K562 (cell line): ENCODE measurements at regions not wholly inside any gene's neighbourhood (a gene's known extent, or its start where the extent isn't known, plus 50 kb on each side); places are given as distances from the start of the nearest gene placed in this dataset.

Source experiments
- ATAC-seq: fragments of 200-7000 bp; cut with Tn5 transposase; 3 replicates; pipeline ENCODE4 v1.9.1; 2020; ENCODE audit warnings: moderate library complexity
- BruUV-seq: library from RNA; stranded (reverse); fragments of 400-500 nt; replicated peaks from 2 replicates; lab custom pipeline; 2021; lab: Mats Ljungman, UMichigan
- CTCF ChIA-PET: fragments of 300-600 bp; formaldehyde crosslinking; extraction: SDS; loops from one replicate; lab custom pipeline; 2021; ENCODE audit warnings: low intra/inter-chr PET ratio; lab: Yijun Ruan, JAX
- POLR2A ChIA-PET: fragments of 300-600, 350-650 bp; sonication (Branson Sonifier 250); formaldehyde crosslinking; extraction: SDS; loops from one replicate; lab custom pipeline; 2021; ENCODE audit warnings: antibody characterized with exemption, inconsistent platforms; lab: Yijun Ruan, JAX
- DNase-seq, 4 experiments: peaks; one replicate each; pipeline versions ENCODE4 v3.0.0 to v3.0.0-alpha.2; 2011 to 2018; ENCODE audit warnings: low spot score in 3 of 4, mixed read lengths in 3 of 4; ENCODE audit errors: extremely low read depth in 1 of 4
- FAIRE-seq: peaks from 2 replicates; lab custom pipeline; 2011; peaks lifted over from hg19 to GRCh38; lab: Jason Lieb, UNC
- H2AFZ ChIP-seq: 2 replicates; pipeline ENCODE4 v1.6.0; 2011; ENCODE audit warnings: low read depth, low read length, control low read depth, inconsistent platforms
- H3K27ac ChIP-seq: fragments of 200-600 bp; 3 replicates; pipeline ENCODE4 v1.8.0; 2011; ENCODE audit warnings: low read depth, mild to moderate bottlenecking, control low read depth, inconsistent platforms, low read length, moderate library complexity, mixed read lengths; ENCODE audit errors: extremely low read depth
- H3K27me3 ChIP-seq, 2 experiments: fragments of 300-600 bp in 1 of 2; 2 replicates in 1 of 2; 3 replicates in 1 of 2; pipeline versions ENCODE4 v1.6.0 to v1.8.0; 2011; ENCODE audit warnings: inconsistent platforms in 2 of 2, low read length in 2 of 2, mild to moderate bottlenecking in 1 of 2, mixed read lengths in 1 of 2, moderate library complexity in 1 of 2; ENCODE audit not compliant: control insufficient read depth in 2 of 2, insufficient read depth in 2 of 2
- H3K36me3 ChIP-seq: fragments of 300-600 bp; 3 replicates; pipeline ENCODE4 v1.8.0; 2011; ENCODE audit warnings: mild to moderate bottlenecking, low read length, inconsistent platforms; ENCODE audit not compliant: control insufficient read depth, insufficient read depth
- H3K4me1 ChIP-seq, 2 experiments: fragments of 200-600 bp in 1 of 2; replicated peaks in 1 of 2; 2 replicates in 1 of 2; 3 replicates in 1 of 2; pipeline versions ENCODE4 v1.5.1 to v1.8.0; 2011; ENCODE audit warnings: inconsistent platforms in 2 of 2, low read length in 2 of 2, mild to moderate bottlenecking in 1 of 2, mixed read lengths in 1 of 2, moderate library complexity in 1 of 2; ENCODE audit not compliant: control insufficient read depth in 2 of 2, insufficient read depth in 2 of 2
- H3K4me2 ChIP-seq: 2 replicates; pipeline ENCODE4 v1.6.1; 2011; ENCODE audit warnings: low read length, control low read depth, inconsistent platforms, mixed read lengths; ENCODE audit not compliant: insufficient read depth
- H3K4me3 ChIP-seq: fragments of 200-600 bp; sonication (generic), shearing (Covaris generic); 2 replicates; pipeline ENCODE4 v1.5.1; 2016; ENCODE audit warnings: control low read depth, inconsistent platforms
- H3K79me2 ChIP-seq: fragments of 200-600 bp; 3 replicates; pipeline ENCODE4 v1.8.0; 2011; ENCODE audit warnings: low read length, inconsistent platforms; ENCODE audit not compliant: control insufficient read depth, insufficient read depth
- H3K9ac ChIP-seq, 2 experiments: 2 replicates each; pipeline versions ENCODE4 v1.6.0 to v1.6.1; 2011; ENCODE audit warnings: low read depth in 2 of 2, low read length in 2 of 2, control low read depth in 1 of 2, inconsistent platforms in 1 of 2, mild to moderate bottlenecking in 1 of 2, mixed read lengths in 1 of 2; ENCODE audit not compliant: insufficient read depth in 1 of 2
- H3K9me1 ChIP-seq: one replicate; pipeline ENCODE4 v1.6.0; 2011; ENCODE audit warnings: inconsistent platforms, mild to moderate bottlenecking, low read length, moderate library complexity; ENCODE audit not compliant: control insufficient read depth, insufficient read depth
- H3K9me3 ChIP-seq: replicated peaks from 2 replicates; pipeline ENCODE4 v1.5.1; 2011; ENCODE audit warnings: low read depth, low read length, inconsistent platforms; ENCODE audit not compliant: control insufficient read depth, insufficient read depth
- H4K20me1 ChIP-seq: replicated peaks from 2 replicates; pipeline ENCODE4 v1.6.1; 2011; ENCODE audit warnings: low read length, inconsistent platforms, mixed read lengths; ENCODE audit not compliant: control insufficient read depth, insufficient read depth
- BRCA1 ChIP-seq, 2 experiments: fragments of 450-650 bp in 1 of 2; sonication (generic) in 1 of 2; formaldehyde crosslinking in 1 of 2; IDR thresholded peaks; 2 replicates each; pipeline versions ENCODE4 v1.5.0 to v1.6.1; 2017 to 2020; ENCODE audit warnings: mild to moderate bottlenecking in 1 of 2, missing genetic modification reagents in 1 of 2
- DIDO1 ChIP-seq: fragments of 450-650 bp; IDR thresholded peaks from 2 replicates; pipeline ENCODE4 v1.6.1; 2016; ENCODE audit warnings: low read depth, missing biosample characterization, missing genetic modification characterization
- E2F3 ChIP-seq: fragments of 250-450 bp; sonication (Bioruptor Pico); IDR thresholded peaks from 2 replicates; pipeline ENCODE4 v1.4.0; 2020; ENCODE audit warnings: mild to moderate bottlenecking
- KDM5B ChIP-seq: fragments of 200-600 bp; sonication (generic); IDR thresholded peaks from 2 replicates; pipeline ENCODE4 v1.6.1; 2012; ENCODE audit warnings: low read depth, mild to moderate bottlenecking, moderate library complexity, low read length, control low read depth, inconsistent platforms; ENCODE audit not compliant: insufficient replicate concordance
- MBD2 ChIP-seq: sonication (generic); IDR thresholded peaks from 2 replicates; pipeline ENCODE4 v1.6.1; 2016; ENCODE audit warnings: low read depth, borderline replicate concordance
- MECOM ChIP-seq: fragments of 250-450 bp; sonication (Bioruptor Pico); IDR thresholded peaks from 2 replicates; pipeline ENCODE4 v1.8.0; 2022; ENCODE audit warnings: inconsistent platforms
- NBN ChIP-seq: fragments of 450-650 bp; IDR thresholded peaks from 2 replicates; pipeline ENCODE4 v1.6.1; 2016; ENCODE audit warnings: low read depth, mild to moderate bottlenecking
- RFX7 ChIP-seq: fragments of 250-450 bp; sonication (Bioruptor Pico); IDR thresholded peaks from 2 replicates; pipeline ENCODE4 v1.5.1; 2021; ENCODE audit warnings: mild to moderate bottlenecking
- SNIP1 ChIP-seq: fragments of 450-650 bp; IDR thresholded peaks from 2 replicates; pipeline ENCODE4 v1.7.1; 2017; ENCODE audit warnings: low read depth, mild to moderate bottlenecking
- SREBF2 ChIP-seq: sonication (generic); formaldehyde crosslinking; IDR thresholded peaks from 2 replicates; pipeline ENCODE4 v1.4.0; 2020; ENCODE audit warnings: mild to moderate bottlenecking, missing genetic modification reagents
- SRSF9 ChIP-seq: fragments of 200-400 bp; formaldehyde crosslinking; IDR thresholded peaks from 2 replicates; pipeline ENCODE4 v1.6.1; 2017; ENCODE audit warnings: low read depth, low read length, borderline replicate concordance
- TBP ChIP-seq: optimal IDR thresholded peaks from 2 replicates; pipeline ENCODE3; 2011; ENCODE audit warnings: low read depth, low read length, improper control_type of control experiment
- TCF3 ChIP-seq: sonication (generic); formaldehyde crosslinking; IDR thresholded peaks from 2 replicates; pipeline ENCODE4 v1.4.0; 2020; ENCODE audit warnings: mild to moderate bottlenecking, missing genetic modification reagents
- WHSC1 ChIP-seq: IDR thresholded peaks from one replicate; pipeline ENCODE4 v1.6.1; 2012; ENCODE audit warnings: low read length, control low read depth, inconsistent platforms
- ZBED1 ChIP-seq: IDR thresholded peaks from 2 replicates; pipeline ENCODE4 v1.6.1; 2014
- ZBTB43 ChIP-seq: sonication (generic); formaldehyde crosslinking; IDR thresholded peaks from 2 replicates; pipeline ENCODE4 v1.8.0; 2023; ENCODE audit warnings: mild to moderate bottlenecking, missing genetic modification reagents
- ZFP36 ChIP-seq: fragments of 150-350 bp; IDR thresholded peaks from 2 replicates; pipeline ENCODE4 v1.6.1; 2018; ENCODE audit warnings: low read length, low read depth; ENCODE audit not compliant: partially characterized antibody
- ZFX ChIP-seq: sonication (generic); formaldehyde crosslinking; IDR thresholded peaks from 2 replicates; pipeline ENCODE4 v1.8.0; 2022; ENCODE audit warnings: mild to moderate bottlenecking, missing genetic modification reagents, moderate library complexity
- ZHX1 ChIP-seq: fragments of 150-350 bp; conservative IDR thresholded peaks from 2 replicates; pipeline ENCODE4 v1.6.1; 2014; ENCODE audit warnings: low read length
- ZNF165 ChIP-seq: fragments of 250-450 bp; sonication (Bioruptor Pico); IDR thresholded peaks from 2 replicates; pipeline ENCODE4 v1.4.0; 2020; ENCODE audit warnings: borderline replicate concordance
- ZNF347 ChIP-seq: fragments of 450-650 bp; formaldehyde crosslinking; IDR thresholded peaks from 2 replicates; pipeline ENCODE4 v1.4.0; 2020; ENCODE audit warnings: low read depth, mild to moderate bottlenecking, moderate library complexity
- ZNF384 ChIP-seq: IDR thresholded peaks from 2 replicates; pipeline ENCODE4 v1.6.1; 2012; ENCODE audit warnings: low read depth, low read length, improper control_type of control experiment
- WGBS: fragments of 100-300 bp; shearing (Covaris generic); methylation state at CpG from one replicate; pipeline ENCODE4 v1.1.6; 2016; ENCODE audit warnings: low coverage, mixed read lengths; ENCODE audit not compliant: insufficient coverage; ENCODE audit errors: missing lambda C conversion rate; 5-methylcytosine and 5-hydroxymethylcytosine counted together
- in situ Hi-C: fragments of 300-500 bp; cut with MboI; formaldehyde crosslinking; loops from 4 replicates; pipeline ENCODE4 v1.15.0; 2018; ENCODE audit warnings: inconsistent platforms, mixed read lengths
- intact Hi-C: fragments of 100-400 bp; cut with micrococcal nuclease; formaldehyde crosslinking; loops from 2 replicates; pipeline ENCODE4 v1.14.2; 2022

- TF ChIP-seq ZHX1 (no peak), TCF3 (no peak), ZBED1 (no peak), SREBF2 (CRISPR knock-in tag) (no peak)
Observed at GRCh38 chr6:28656715-28657114, 131.0 kb downstream of the GPX5 start (continued).

GRCh38 chr6:28657381-28657768, 131.7 kb downstream of the GPX5 start:
- no peaks in the 10 kb centered on the region for H3K9me3 ChIP-seq
- H3K4me2 ChIP-seq = peak overlapping the region; percentile 40; the same call in 1 of the 2 replicates
- no peak overlapping the region for H3K9ac ChIP-seq
- H3K27ac ChIP-seq = no peak overlapping the region
- ChIA-PET POLR2A (no interaction called here), CTCF (interaction anchor here (0.7 kb wide), 1 partner anchor 1493 kb away, joined by 3 read pairs; no protein-coding TSS in a partner anchor)
- H2AFZ ChIP-seq = no peak overlapping the region
- H4K20me1 ChIP-seq = no peaks in the 10 kb centered on the region
- in situ Hi-C loops = no loop called here
- ATAC-seq (no peak), DNase-seq (no peak), FAIRE-seq (no peak)
- no peaks in the 10 kb centered on the region for H3K79me2 ChIP-seq
- peak overlapping the region; percentile 22; the same call in 1 of the 2 replicates for H3K4me3 ChIP-seq
- peaks cover 0 to 7% of the 10 kb centered on the region in 2 experiments; a peak in 2 of 5 replicates for H3K4me1 ChIP-seq
- 58% methylated on average over 10 of the region's 10 CpGs for WGBS
- intact Hi-C loops = no loop called here
- no TSS peak for BruUV-seq
- H3K9me1 ChIP-seq = no peaks in the 10 kb centered on the region
- H3K36me3 ChIP-seq = no peaks in the 10 kb centered on the region
- H3K27me3 ChIP-seq = no peaks in the 10 kb centered on the region
- no peak for TF ChIP-seq TBP
- no peak for TF ChIP-seq ZFX (CRISPR knock-in tag)
- TF ChIP-seq ZNF384 = no peak
- no peak for TF ChIP-seq ZNF347 (CRISPR knock-in tag)
- no peak for TF ChIP-seq ZBTB43 (CRISPR knock-in tag)
- no peak for TF ChIP-seq RFX7 (CRISPR knock-in tag)
- TF ChIP-seq E2F3 (CRISPR knock-in tag) = no peak
- TF ChIP-seq MECOM (CRISPR knock-in tag) = no peak
- no peak for TF ChIP-seq KDM5B
- no peak for TF ChIP-seq DIDO1 (tag)
- TF ChIP-seq SNIP1 = no peak
- no peak for TF ChIP-seq ZNF165 (CRISPR knock-in tag)
- TF ChIP-seq NBN = no peak
- TF ChIP-seq ZFP36 = no peak
- TF ChIP-seq WHSC1 = no peak
- TF ChIP-seq MBD2 = no peak
- no peak for TF ChIP-seq SRSF9
- no peak for TF ChIP-seq BRCA1 (IDR thresholded peaks at IDR 0.05)
- no peak for TF ChIP-seq BRCA1 (CRISPR knock-in tag; IDR thresholded peaks at IDR 0.05)
